ENCODE measurements at regions not wholly inside any gene's neighbourhood (a gene's known extent, or its start where the extent isn't known, plus 50 kb on each side); places are given as distances from the start of the nearest gene placed in this dataset.
"Not testable (repeated sequence)": the region's sequence is repeated elsewhere in the genome, so short reads cannot be mapped to it uniquely, and the experiment has no call there.

DNA sequence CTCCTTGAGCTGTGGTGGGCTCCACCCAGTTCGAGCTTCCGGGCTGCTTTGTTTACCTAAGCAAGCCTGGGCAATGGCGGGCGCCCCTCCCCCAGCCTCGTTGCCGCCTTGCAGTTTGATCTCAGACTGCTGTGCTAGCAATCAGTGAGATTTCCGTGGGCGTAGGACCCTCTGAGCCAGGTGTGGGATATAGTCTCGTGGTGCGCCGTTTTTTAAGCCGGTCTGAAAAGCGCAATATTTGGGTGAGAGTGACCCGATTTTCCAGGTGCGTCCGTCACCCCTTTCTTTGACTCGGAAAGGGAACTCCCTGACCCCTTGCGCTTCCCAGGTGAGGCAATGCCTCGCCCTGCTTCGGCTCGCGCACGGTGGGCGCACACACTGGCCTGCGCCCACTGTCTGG, 1151.1 kb upstream of the SORCS1 start:
- WGBS (ENCODE audit: insufficient coverage, insufficient read length), result no CpG with 5 or more reads among the region's 25 CpGs

DNA sequence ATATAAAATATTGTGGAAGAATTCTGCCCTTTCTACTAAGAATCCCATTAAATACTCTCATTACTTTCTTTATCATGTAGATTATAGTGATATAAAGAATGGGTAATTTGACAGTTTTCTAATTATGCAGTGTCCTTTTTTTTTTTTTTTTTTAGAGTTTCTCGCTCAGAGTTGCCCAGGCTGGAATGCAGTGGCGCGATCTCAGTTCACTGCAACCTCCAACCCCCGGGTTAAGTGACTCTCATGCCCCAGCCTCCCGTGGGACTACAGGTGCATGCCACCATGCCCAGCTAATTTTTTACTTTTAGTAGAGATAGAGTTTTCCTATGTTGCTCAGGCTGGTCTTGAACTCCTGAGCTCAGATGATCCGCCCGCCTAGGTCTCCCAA, 1143.4 kb upstream of the SORCS1 start:
- no peaks in the 10 kb centered on the region for H3K36me3 ChIP-seq (ENCODE audit: control insufficient read depth, insufficient read depth, low read length)
- DNase-seq (ENCODE audit: low read depth, low spot score), result no peak
- WGBS (ENCODE audit: insufficient coverage, insufficient read length), result no CpG with 5 or more reads among the region's 7 CpGs
- H3K4me1 ChIP-seq (ENCODE audit: control insufficient read depth, insufficient read depth, low read length), result no peaks in the 10 kb centered on the region
- H3K27me3 ChIP-seq (ENCODE audit: control insufficient read depth, insufficient read depth, low read length), result no peaks in the 10 kb centered on the region
- no peak overlapping the region for H3K4me3 ChIP-seq (ENCODE audit: low read length)
- H3K9me3 ChIP-seq (ENCODE audit: control insufficient read depth, insufficient read depth, low read length), result no peaks in the 10 kb centered on the region
- H3K27ac ChIP-seq (ENCODE audit: low read length), result no peak overlapping the region

More for the DNA sequence above, 1151.1 kb upstream of the SORCS1 start:
- not testable (repeated sequence) for H3K36me3 ChIP-seq (ENCODE audit: control insufficient read depth, insufficient read depth, low read length); H3K27ac ChIP-seq (ENCODE audit: low read length); H3K9me3 ChIP-seq (ENCODE audit: control insufficient read depth, insufficient read depth, low read length); H3K27me3 ChIP-seq (ENCODE audit: control insufficient read depth, insufficient read depth, low read length); H3K4me1 ChIP-seq (ENCODE audit: control insufficient read depth, insufficient read depth, low read length); DNase-seq (ENCODE audit: low read depth, low spot score)
- H3K4me3 ChIP-seq (ENCODE audit: low read length), result peak overlapping the region; percentile 40; the same call in 1 of the 2 replicates

DNA sequence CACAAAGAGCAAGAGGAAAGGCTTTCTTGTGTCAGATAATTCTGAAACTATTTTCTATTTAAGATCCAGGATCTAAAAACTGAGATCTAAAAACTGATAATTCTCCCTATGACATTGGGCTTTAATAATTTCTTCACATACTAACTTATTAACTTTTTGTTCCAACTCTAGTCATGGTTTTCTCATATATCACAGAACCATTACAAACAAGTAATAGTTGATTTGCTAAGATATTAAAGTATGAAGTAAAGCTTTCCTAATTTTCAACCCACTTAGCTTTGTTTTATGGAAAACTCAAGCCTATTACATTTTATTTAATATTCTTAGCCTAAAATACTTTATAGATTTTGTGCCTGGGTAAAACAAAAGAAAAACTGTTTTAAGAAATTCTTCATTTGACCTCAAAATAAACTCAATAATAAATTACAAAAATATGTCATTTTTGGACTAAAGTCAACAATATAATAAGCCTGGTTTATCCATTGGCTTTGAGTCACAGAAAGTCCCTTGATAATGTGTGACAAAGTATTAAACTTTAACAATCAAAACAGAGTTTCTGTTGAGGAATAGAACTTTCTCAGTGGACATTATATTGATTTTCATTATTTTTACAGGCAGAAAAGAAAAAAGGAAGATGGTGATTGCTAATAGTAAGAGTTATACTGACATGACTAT, 1142.9 kb upstream of the SORCS1 start:
- DNase-seq (ENCODE audit: low read depth, low spot score), result no peak
- H3K4me1 ChIP-seq (ENCODE audit: control insufficient read depth, insufficient read depth, low read length), result no peaks in the 10 kb centered on the region
- no peaks in the 10 kb centered on the region for H3K36me3 ChIP-seq (ENCODE audit: control insufficient read depth, insufficient read depth, low read length)
- H3K27ac ChIP-seq (ENCODE audit: low read length), result no peak overlapping the region
- H3K4me3 ChIP-seq (ENCODE audit: low read length), result no peak overlapping the region
- no peaks in the 10 kb centered on the region for H3K27me3 ChIP-seq (ENCODE audit: control insufficient read depth, insufficient read depth, low read length)
- no peaks in the 10 kb centered on the region for H3K9me3 ChIP-seq (ENCODE audit: control insufficient read depth, insufficient read depth, low read length)

DNA sequence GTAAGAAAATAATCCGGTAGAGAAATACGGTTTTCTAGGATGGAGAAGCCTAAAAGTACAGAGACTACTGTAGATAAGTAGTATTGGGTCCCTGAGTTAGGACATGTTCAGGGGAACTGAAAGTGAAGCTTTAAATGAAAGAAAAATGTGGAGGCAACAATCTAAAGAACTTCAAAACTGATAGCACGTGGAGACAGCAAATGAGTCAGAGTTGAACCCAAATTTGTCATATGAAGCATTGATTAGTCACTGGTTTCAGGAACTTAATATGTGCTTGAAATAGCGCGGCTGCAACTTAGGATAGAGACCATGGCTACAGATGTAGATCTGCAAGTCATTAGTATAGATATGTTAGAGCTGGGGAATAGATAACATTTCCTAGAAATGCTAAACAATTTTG, 1138.6 kb upstream of the SORCS1 start:
- Histone ChIP-seq H3K4me3 (ENCODE audit: low read length) (no peak overlapping the region), H3K27ac (ENCODE audit: low read length) (no peak overlapping the region), H3K4me1 (ENCODE audit: control insufficient read depth, insufficient read depth, low read length) (no peaks in the 10 kb centered on the region), H3K9me3 (ENCODE audit: control insufficient read depth, insufficient read depth, low read length) (no peaks in the 10 kb centered on the region), H3K27me3 (ENCODE audit: control insufficient read depth, insufficient read depth, low read length) (no peaks in the 10 kb centered on the region), H3K36me3 (ENCODE audit: control insufficient read depth, insufficient read depth, low read length) (no peaks in the 10 kb centered on the region)
- no peak for DNase-seq (ENCODE audit: low read depth, low spot score)
- WGBS (ENCODE audit: insufficient coverage, insufficient read length), result no CpG with 5 or more reads among the region's 5 CpGs

DNA sequence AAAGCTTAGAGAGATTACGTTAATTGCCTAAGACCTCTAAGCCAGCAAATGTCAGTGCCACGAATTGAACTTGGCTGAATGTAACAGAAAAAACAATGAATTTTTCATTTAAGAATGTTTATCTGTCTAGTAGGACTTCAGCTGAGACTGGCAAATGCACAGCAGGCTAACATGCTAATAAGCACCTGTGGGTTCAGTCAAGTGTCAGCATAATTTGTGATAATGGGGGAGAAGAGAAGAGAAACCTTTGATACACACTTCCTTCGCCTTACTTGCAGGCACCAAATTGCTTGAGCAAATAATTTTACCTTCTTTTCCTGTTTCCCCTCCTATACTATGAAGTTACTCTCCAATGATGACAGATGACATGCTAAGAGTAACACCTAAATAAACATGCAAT, 1136.5 kb upstream of the SORCS1 start:
- Histone ChIP-seq H3K27ac (ENCODE audit: low read length) (no peak overlapping the region), H3K9me3 (ENCODE audit: control insufficient read depth, insufficient read depth, low read length) (no peaks in the 10 kb centered on the region), H3K4me1 (ENCODE audit: control insufficient read depth, insufficient read depth, low read length) (no peaks in the 10 kb centered on the region), H3K36me3 (ENCODE audit: control insufficient read depth, insufficient read depth, low read length) (no peaks in the 10 kb centered on the region), H3K4me3 (ENCODE audit: low read length) (no peak overlapping the region), H3K27me3 (ENCODE audit: control insufficient read depth, insufficient read depth, low read length) (no peaks in the 10 kb centered on the region)
- no CpG with 5 or more reads among the region's 3 CpGs for WGBS (ENCODE audit: insufficient coverage, insufficient read length)
- DNase-seq (ENCODE audit: low read depth, low spot score), result no peak

DNA sequence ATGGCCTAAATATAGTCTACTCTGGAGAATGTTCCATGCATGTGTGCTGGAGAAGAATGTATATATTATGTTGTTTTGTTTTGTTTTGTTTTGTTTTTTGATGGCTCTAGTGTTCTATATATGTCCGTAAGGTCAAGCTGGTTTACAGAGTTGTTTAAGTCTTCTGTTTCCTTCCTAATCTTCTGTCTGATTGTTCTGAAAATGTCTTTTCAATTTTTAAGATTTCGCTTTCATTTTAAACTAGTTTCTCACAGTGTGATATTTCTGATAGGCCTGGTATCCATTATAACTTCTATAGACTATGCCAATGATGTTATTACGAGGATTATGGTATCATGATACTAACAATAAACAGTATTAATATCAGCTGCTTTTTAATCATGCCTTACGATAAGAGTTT, 1126.3 kb upstream of the SORCS1 start:
- Histone ChIP-seq H3K4me3 (ENCODE audit: low read length) (no peak overlapping the region), H3K27ac (ENCODE audit: low read length) (no peak overlapping the region), H3K36me3 (ENCODE audit: control insufficient read depth, insufficient read depth, low read length) (no peaks in the 10 kb centered on the region), H3K4me1 (ENCODE audit: control insufficient read depth, insufficient read depth, low read length) (no peaks in the 10 kb centered on the region), H3K27me3 (ENCODE audit: control insufficient read depth, insufficient read depth, low read length) (no peaks in the 10 kb centered on the region), H3K9me3 (ENCODE audit: control insufficient read depth, insufficient read depth, low read length) (no peaks in the 10 kb centered on the region)
- no peak for DNase-seq (ENCODE audit: low read depth, low spot score)
- no CpG with 5 or more reads among the region's 4 CpGs for WGBS (ENCODE audit: insufficient coverage, insufficient read length)

DNA sequence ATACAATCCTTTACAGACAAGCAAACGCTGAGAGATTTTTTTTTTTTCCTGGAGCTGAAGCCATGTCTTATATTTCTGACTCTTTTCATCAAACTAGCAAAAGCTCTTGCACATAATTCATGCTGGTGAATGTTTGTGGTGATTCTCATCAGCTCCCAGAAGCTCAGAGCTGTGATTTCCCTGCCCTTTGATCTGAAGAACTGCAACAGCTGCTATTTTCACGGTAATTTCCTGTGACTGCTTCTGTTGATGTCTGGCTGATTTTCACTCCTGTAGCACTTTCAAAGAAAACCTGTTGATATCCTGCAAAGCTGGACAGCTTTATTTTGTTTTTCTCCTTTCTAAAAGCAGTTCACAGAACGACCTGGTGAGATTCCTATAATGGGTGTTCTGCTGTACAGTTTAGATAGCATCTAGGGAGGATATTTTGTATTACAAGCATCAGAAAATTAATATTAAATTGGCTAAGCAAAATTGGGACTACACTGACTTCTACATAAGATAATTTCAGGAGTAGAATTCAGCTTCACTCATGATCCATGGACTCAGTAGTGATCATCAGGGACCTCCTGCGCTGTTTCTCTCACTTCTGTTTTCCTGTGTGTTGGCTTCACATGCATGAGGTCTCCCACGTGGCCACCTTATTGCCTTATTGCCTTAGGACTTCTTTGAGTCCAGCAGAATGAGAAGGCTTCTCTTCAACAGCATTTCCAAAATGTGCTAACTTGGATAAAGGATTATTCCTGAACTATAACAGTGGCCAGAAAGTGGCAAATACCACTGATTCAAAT, 1111.6 kb upstream of the SORCS1 start:
- Histone ChIP-seq H3K36me3 (ENCODE audit: control insufficient read depth, insufficient read depth, low read length) (no peaks in the 10 kb centered on the region), H3K4me3 (ENCODE audit: low read length) (no peak overlapping the region), H3K27ac (ENCODE audit: low read length) (no peak overlapping the region), H3K4me1 (ENCODE audit: control insufficient read depth, insufficient read depth, low read length) (no peaks in the 10 kb centered on the region; the same call in 1 of the 2 replicates), H3K9me3 (ENCODE audit: control insufficient read depth, insufficient read depth, low read length) (no peaks in the 10 kb centered on the region), H3K27me3 (ENCODE audit: control insufficient read depth, insufficient read depth, low read length) (no peaks in the 10 kb centered on the region)
- WGBS (ENCODE audit: insufficient coverage, insufficient read length), result no CpG with 5 or more reads among the region's 5 CpGs
- DNase-seq (ENCODE audit: low read depth, low spot score), result no peak

DNA sequence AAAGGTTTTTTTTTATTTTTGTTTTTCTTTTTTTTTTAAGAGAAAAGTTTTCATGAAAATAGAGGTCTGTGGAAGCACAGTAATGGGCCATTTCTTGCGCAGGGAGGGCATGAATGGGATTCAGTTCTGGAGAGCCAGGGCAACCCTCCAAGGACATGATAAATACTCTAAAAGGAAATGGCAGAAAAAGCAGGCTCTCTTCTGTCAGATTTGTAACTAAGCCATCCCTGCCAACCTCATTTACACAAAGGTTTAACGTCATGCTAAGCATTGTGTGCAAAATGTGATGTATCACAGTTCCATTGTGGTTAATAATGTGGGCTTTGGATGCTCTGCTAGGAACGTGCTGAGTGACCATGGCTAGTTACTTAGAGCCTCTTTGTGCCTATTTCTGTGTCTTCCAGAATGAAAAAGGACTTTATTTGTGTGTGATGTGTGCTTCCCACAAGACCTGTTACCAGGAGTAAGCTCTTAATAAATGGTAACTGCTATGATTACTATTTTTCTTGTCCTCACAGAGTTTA, 1095.9 kb upstream of the SORCS1 start:
- DNase-seq (ENCODE audit: low read depth, low spot score), result no peak
- H3K4me3 ChIP-seq (ENCODE audit: low read length), result no peak overlapping the region
- WGBS (ENCODE audit: insufficient coverage, insufficient read length), result no CpG with 5 or more reads among the region's 3 CpGs
- no peaks in the 10 kb centered on the region for H3K9me3 ChIP-seq (ENCODE audit: control insufficient read depth, insufficient read depth, low read length)
- no peak overlapping the region for H3K27ac ChIP-seq (ENCODE audit: low read length)
- H3K36me3 ChIP-seq (ENCODE audit: control insufficient read depth, insufficient read depth, low read length), result no peaks in the 10 kb centered on the region
- H3K27me3 ChIP-seq (ENCODE audit: control insufficient read depth, insufficient read depth, low read length), result no peaks in the 10 kb centered on the region
- no peaks in the 10 kb centered on the region for H3K4me1 ChIP-seq (ENCODE audit: control insufficient read depth, insufficient read depth, low read length)

DNA sequence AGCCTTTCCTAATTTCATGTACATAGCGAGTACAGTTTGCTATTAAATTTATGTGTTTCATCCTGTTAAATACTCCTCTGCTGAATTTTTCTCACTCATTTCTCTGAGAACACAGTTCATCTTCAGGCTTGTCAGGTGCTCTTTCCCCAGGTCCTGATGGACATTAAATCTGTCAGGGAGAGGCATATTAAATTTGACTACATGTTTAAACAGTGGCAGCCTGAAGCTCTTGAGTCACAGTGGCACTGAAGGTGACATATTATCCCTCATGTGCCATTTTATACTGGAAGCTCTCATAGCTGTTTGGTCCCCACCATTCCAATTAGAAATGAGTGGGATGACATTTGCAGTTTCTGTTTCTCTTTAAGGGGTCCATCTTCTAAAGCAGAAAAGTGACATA, 1089.6 kb upstream of the SORCS1 start:
- no peak for DNase-seq (ENCODE audit: low read depth, low spot score)
- Histone ChIP-seq H3K4me3 (ENCODE audit: low read length) (no peak overlapping the region), H3K27me3 (ENCODE audit: control insufficient read depth, insufficient read depth, low read length) (no peaks in the 10 kb centered on the region)

DNA sequence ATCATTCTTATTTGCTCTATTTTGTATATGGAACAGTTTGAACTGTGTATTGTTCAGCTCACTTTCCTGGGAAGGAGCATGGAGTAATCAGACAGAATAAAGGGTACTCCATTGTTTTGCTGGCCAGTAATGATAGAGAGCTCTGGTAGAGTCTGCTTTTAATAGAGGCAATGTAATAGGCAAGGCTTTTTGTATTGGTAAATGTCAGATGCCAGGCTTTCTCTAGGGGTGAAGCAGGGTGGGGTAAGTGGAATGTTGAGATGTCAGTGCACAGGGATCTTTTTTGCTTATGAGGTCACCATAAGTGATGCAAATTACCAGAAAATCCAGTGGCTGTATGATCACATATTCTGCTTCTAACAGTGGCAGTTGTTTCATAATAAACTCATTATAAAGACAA, 1088.3 kb upstream of the SORCS1 start:
- no peaks in the 10 kb centered on the region for H3K27me3 ChIP-seq (ENCODE audit: control insufficient read depth, insufficient read depth, low read length)
- no peak overlapping the region for H3K4me3 ChIP-seq (ENCODE audit: low read length)
- no peak for DNase-seq (ENCODE audit: low read depth, low spot score)
- H3K27ac ChIP-seq (ENCODE audit: low read length), result no peak overlapping the region
- H3K4me1 ChIP-seq (ENCODE audit: control insufficient read depth, insufficient read depth, low read length), result no peaks in the 10 kb centered on the region
- no peaks in the 10 kb centered on the region; the same call in 1 of the 2 replicates for H3K9me3 ChIP-seq (ENCODE audit: control insufficient read depth, insufficient read depth, low read length)
- no peaks in the 10 kb centered on the region for H3K36me3 ChIP-seq (ENCODE audit: control insufficient read depth, insufficient read depth, low read length)

More for the DNA sequence above, 1089.6 kb upstream of the SORCS1 start:
- Histone ChIP-seq H3K36me3 (ENCODE audit: control insufficient read depth, insufficient read depth, low read length) (no peaks in the 10 kb centered on the region), H3K27ac (ENCODE audit: low read length) (no peak overlapping the region), H3K4me1 (ENCODE audit: control insufficient read depth, insufficient read depth, low read length) (no peaks in the 10 kb centered on the region), H3K9me3 (ENCODE audit: control insufficient read depth, insufficient read depth, low read length) (no peaks in the 10 kb centered on the region; the same call in 1 of the 2 replicates)
- WGBS (ENCODE audit: insufficient coverage, insufficient read length), result no CpG with 5 or more reads among the region's 1 CpG
